ENCODE measurements at regions not wholly inside any gene's neighbourhood (a gene's known extent, or its start where the extent isn't known, plus 50 kb on each side); places are given as distances from the start of the nearest gene placed in this dataset.

GRCh38 chr13:106433066-106433465 lies 102.4 kb downstream of the EFNB2 start:
- DNase-seq (no peak), ATAC-seq (no peak)
- Histone ChIP-seq H3K4me3 (no peak overlapping the region), H3K9me3 (no peaks in the 10 kb centered on the region), H3K4me1 (no peaks in the 10 kb centered on the region), H3K27me3 (ENCODE audit: low read depth) (no peaks in the 10 kb centered on the region), H3K36me3 (no peaks in the 10 kb centered on the region), H3K27ac (no peak overlapping the region)
- TF ChIP-seq, protein P1, sequence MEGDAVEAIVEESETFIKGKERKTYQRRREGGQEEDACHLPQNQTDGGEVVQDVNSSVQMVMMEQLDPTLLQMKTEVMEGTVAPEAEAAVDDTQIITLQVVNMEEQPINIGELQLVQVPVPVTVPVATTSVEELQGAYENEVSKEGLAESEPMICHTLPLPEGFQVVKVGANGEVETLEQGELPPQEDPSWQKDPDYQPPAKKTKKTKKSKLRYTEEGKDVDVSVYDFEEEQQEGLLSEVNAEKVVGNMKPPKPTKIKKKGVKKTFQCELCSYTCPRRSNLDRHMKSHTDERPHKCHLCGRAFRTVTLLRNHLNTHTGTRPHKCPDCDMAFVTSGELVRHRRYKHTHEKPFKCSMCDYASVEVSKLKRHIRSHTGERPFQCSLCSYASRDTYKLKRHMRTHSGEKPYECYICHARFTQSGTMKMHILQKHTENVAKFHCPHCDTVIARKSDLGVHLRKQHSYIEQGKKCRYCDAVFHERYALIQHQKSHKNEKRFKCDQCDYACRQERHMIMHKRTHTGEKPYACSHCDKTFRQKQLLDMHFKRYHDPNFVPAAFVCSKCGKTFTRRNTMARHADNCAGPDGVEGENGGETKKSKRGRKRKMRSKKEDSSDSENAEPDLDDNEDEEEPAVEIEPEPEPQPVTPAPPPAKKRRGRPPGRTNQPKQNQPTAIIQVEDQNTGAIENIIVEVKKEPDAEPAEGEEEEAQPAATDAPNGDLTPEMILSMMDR (IDR thresholded peaks at IDR 0.05) = no peak
- intact Hi-C loops (cut with DNase I) = no loop called here

DNA sequence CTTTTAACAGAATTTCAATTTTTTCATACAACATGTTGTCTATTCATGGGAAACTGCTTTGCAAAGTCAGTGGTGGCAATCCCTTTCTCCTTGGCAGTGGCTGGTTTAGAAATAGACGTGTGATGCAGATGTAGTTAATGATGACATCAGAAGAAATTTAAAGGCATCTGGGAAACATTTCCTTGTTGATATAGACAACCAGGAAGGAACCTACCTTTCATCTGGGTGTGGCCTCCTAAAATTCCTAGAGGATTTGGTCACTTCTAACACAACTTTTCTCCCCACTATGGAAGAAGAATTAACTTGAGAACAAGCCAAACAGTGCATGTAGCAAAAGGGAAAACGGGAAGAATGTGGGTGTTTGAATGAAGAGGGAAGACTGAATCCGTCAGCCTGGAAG lies 102.8 kb downstream of the EFNB2 start:
- Histone ChIP-seq H3K27me3 (ENCODE audit: low read depth) (no peaks in the 10 kb centered on the region), H3K36me3 (no peaks in the 10 kb centered on the region), H3K9me3 (no peaks in the 10 kb centered on the region), H3K27ac (no peak overlapping the region), H3K4me3 (no peak overlapping the region), H3K4me1 (no peaks in the 10 kb centered on the region)
- TF ChIP-seq, protein P1 (IDR thresholded peaks at IDR 0.05) = no peak
- DNase-seq (no peak), ATAC-seq (no peak)
- intact Hi-C loops (cut with DNase I) = no loop called here

GRCh38 chr13:106426909-106427308 lies 108.6 kb downstream of the EFNB2 start:
- TF ChIP-seq, protein P1 (IDR thresholded peaks at IDR 0.05) = no peak
- H3K36me3 ChIP-seq = no peaks in the 10 kb centered on the region
- no peak overlapping the region for H3K4me3 ChIP-seq
- DNase-seq = no peak
- H3K27ac ChIP-seq = no peak overlapping the region
- no peaks in the 10 kb centered on the region for H3K9me3 ChIP-seq
- no peak for ATAC-seq
- intact Hi-C loops (cut with DNase I) = no loop called here
- no peaks in the 10 kb centered on the region for H3K27me3 ChIP-seq (ENCODE audit: low read depth)
- H3K4me1 ChIP-seq = no peaks in the 10 kb centered on the region

DNA sequence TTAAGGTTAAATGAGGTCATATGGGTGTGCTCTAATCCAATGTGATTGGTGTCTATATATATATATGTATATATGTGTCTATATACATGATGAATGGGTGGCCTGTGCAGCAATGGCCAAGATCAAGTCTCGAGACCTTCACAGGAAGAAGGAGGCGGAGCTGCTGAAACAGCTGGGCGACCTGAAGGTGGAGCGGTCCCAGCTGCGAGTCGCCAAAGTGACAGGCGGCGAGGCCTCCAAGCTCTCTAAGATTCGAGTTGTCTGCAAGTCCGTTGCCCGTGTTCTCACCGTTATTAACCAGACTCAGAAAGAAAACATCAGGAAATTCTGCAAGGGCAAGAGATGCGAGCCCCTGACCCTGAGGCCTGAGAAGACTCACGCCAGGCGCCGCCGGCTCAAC lies 109.8 kb downstream of the EFNB2 start:
- Histone ChIP-seq H3K4me1 (no peaks in the 10 kb centered on the region), H3K9me3 (no peaks in the 10 kb centered on the region), H3K27me3 (ENCODE audit: low read depth) (no peaks in the 10 kb centered on the region), H3K4me3 (no peak overlapping the region), H3K27ac (no peak overlapping the region), H3K36me3 (no peaks in the 10 kb centered on the region)
- TF ChIP-seq, protein P1 (IDR thresholded peaks at IDR 0.05) = no peak
- no peak for ATAC-seq
- intact Hi-C loops (cut with DNase I) = no loop called here
- no peak for DNase-seq

GRCh38 chr13:106424805-106425204 lies 110.7 kb downstream of the EFNB2 start:
- intact Hi-C loops (cut with DNase I) = no loop called here
- Histone ChIP-seq H3K27ac (no peak overlapping the region), H3K9me3 (no peaks in the 10 kb centered on the region), H3K4me1 (no peaks in the 10 kb centered on the region), H3K36me3 (no peaks in the 10 kb centered on the region), H3K4me3 (no peak overlapping the region), H3K27me3 (ENCODE audit: low read depth) (no peaks in the 10 kb centered on the region)
- ATAC-seq (no peak), DNase-seq (no peak)
- TF ChIP-seq, protein P1 (IDR thresholded peaks at IDR 0.05) = no peak

DNA sequence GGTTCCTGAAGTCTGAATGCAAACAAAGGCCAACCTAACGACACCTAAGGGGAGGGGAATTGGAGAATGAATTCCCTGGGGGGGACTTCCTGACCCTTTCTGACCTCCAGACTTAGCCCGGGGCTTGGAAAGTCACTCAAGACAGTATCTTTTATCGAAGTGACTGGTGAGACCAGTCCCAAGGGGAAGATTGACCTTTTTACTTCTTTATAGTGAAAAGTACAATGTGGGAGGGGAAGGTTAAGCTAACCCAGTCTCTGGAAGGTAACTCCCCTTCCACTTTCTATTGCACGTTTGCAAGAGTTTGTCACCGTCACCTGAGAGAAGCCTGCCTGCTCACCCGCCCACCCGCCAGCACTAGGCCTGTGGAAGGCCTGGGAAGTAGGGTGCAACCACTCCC lies 111.9 kb downstream of the EFNB2 start:
- ATAC-seq = no peak
- TF ChIP-seq, protein P1 (IDR thresholded peaks at IDR 0.05) = no peak
- no peak for DNase-seq
- Histone ChIP-seq H3K4me1 (no peaks in the 10 kb centered on the region), H3K9me3 (no peaks in the 10 kb centered on the region), H3K27ac (no peak overlapping the region), H3K36me3 (no peaks in the 10 kb centered on the region), H3K27me3 (ENCODE audit: low read depth) (no peaks in the 10 kb centered on the region), H3K4me3 (no peak overlapping the region)
- intact Hi-C loops (cut with DNase I) = no loop called here
